HEK293T (cell line): ENCODE measurements at regions not wholly inside any gene's neighbourhood (a gene's known extent, or its start where the extent isn't known, plus 50 kb on each side); places are given as distances from the start of the nearest gene placed in this dataset.

Experiments
- CTCF ChIA-PET: fragments of 350-600 bp; formaldehyde crosslinking; extraction: SDS; loops from one replicate; lab custom pipeline; 2021; ENCODE audit warnings: antibody characterized with exemption, inconsistent platforms; lab: Yijun Ruan, JAX
- POLR2A ChIA-PET: fragments of 350-600 bp; formaldehyde crosslinking; extraction: SDS; loops from one replicate; lab custom pipeline; 2020; ENCODE audit warnings: antibody characterized with exemption, inconsistent platforms; lab: Yijun Ruan, JAX
- DNase-seq: peaks from one replicate; pipeline ENCODE4 v3.0.0; 2012; ENCODE audit warnings: mixed read lengths; ENCODE audit errors: extremely low spot score
- ARNT ChIP-seq: fragments of 450-650 bp; IDR thresholded peaks from 2 replicates; pipeline ENCODE4 v1.6.1; 2017; ENCODE audit warnings: mild to moderate bottlenecking
- BHLHE40 ChIP-seq: fragments of 450-650 bp; IDR thresholded peaks from 2 replicates; pipeline ENCODE4 v1.6.1; 2016; ENCODE audit warnings: mild to moderate bottlenecking, moderate library complexity, borderline replicate concordance
- CTBP1 ChIP-seq: fragments of 450-650 bp; IDR thresholded peaks from 2 replicates; pipeline ENCODE4 v1.6.1; 2016; ENCODE audit warnings: borderline replicate concordance
- ELF4 ChIP-seq: fragments of 450-650 bp; IDR thresholded peaks from 2 replicates; pipeline ENCODE4 v1.6.1; 2017; ENCODE audit warnings: antibody characterized with exemption
- FOXA1 ChIP-seq: fragments of 450-650 bp; IDR thresholded peaks from 2 replicates; pipeline ENCODE4 v1.6.1; 2016; ENCODE audit warnings: mild to moderate bottlenecking
- FOXK2 ChIP-seq: fragments of 450-650 bp; IDR thresholded peaks from 2 replicates; pipeline ENCODE4 v1.6.1; 2016; ENCODE audit warnings: mild to moderate bottlenecking
- FOXM1 ChIP-seq: fragments of 450-650 bp; IDR thresholded peaks from 2 replicates; pipeline ENCODE4 v1.6.1; 2017; ENCODE audit warnings: mild to moderate bottlenecking, borderline replicate concordance
- HDGF ChIP-seq: fragments of 450-650 bp; IDR thresholded peaks from 2 replicates; pipeline ENCODE4 v1.6.1; 2017; ENCODE audit warnings: antibody characterized with exemption, borderline replicate concordance
- L3MBTL2 ChIP-seq: fragments of 450-650 bp; conservative IDR thresholded peaks from 2 replicates; pipeline ENCODE4 v1.6.1; 2016; ENCODE audit warnings: mild to moderate bottlenecking
- LEF1 ChIP-seq: fragments of 450-650 bp; IDR thresholded peaks from 2 replicates; pipeline ENCODE4 v1.6.1; 2017; ENCODE audit warnings: mild to moderate bottlenecking, borderline replicate concordance
- NFRKB ChIP-seq: fragments of 450-650 bp; IDR thresholded peaks from 2 replicates; pipeline ENCODE4 v1.6.1; 2016; ENCODE audit warnings: mild to moderate bottlenecking, moderate library complexity
- PKNOX1 ChIP-seq: fragments of 450-650 bp; IDR thresholded peaks from 2 replicates; pipeline ENCODE4 v1.6.1; 2016
- SP1 ChIP-seq: fragments of 450-650 bp; IDR thresholded peaks from 2 replicates; pipeline ENCODE4 v1.6.1; 2017
- SUZ12 ChIP-seq: fragments of 450-650 bp; IDR thresholded peaks from 2 replicates; pipeline ENCODE4 v1.6.1; 2016; ENCODE audit warnings: mild to moderate bottlenecking
- TARDBP ChIP-seq: fragments of 450-650 bp; IDR thresholded peaks from 2 replicates; pipeline ENCODE4 v1.6.1; 2016
- ZNF384 ChIP-seq: fragments of 450-650 bp; IDR thresholded peaks from 2 replicates; pipeline ENCODE4 v1.6.1; 2016

GRCh38 chr21:15255763-15256162 lies 191.0 kb upstream of the NRIP1 start:
- ChIA-PET POLR2A (no interaction called here), CTCF (no interaction called here)
- TF ChIP-seq FOXA1 (no peak), FOXM1 (no peak), NFRKB (no peak)
- DNase-seq, result no peak

- no peak for TF ChIP-seq ZNF384
- TF ChIP-seq BHLHE40, result no peak
- CTCF ChIA-PET, result no interaction called here
- DNase-seq, result no peak
- POLR2A ChIA-PET, result no interaction called here
Observed at GRCh38 chr21:15256996-15257395, 192.2 kb upstream of the NRIP1 start.

GRCh38 chr21:15257646-15258045 lies 192.8 kb upstream of the NRIP1 start:
- DNase-seq, result no peak
- CTCF ChIA-PET, result no interaction called here
- POLR2A ChIA-PET, result no interaction called here
- no peak for TF ChIP-seq CTBP1
- no peak for TF ChIP-seq L3MBTL2
- TF ChIP-seq NFRKB, result no peak
- TF ChIP-seq HDGF, result no peak
- no peak for TF ChIP-seq ARNT
- TF ChIP-seq SUZ12, result no peak

- TF ChIP-seq LEF1 (no peak), ARNT (no peak), TARDBP (no peak), FOXM1 (no peak), L3MBTL2 (no peak), FOXK2 (no peak), FOXA1 (no peak), SUZ12 (no peak), HDGF (no peak), CTBP1 (no peak), ELF4 (no peak), NFRKB (no peak), ZNF384 (no peak), PKNOX1 (no peak), SP1 (no peak)
- DNase-seq, result no peak
- CTCF ChIA-PET, result no interaction called here
- POLR2A ChIA-PET, result no interaction called here
Observed at GRCh38 chr21:15259824-15260223, 195.0 kb upstream of the NRIP1 start.

GRCh38 chr21:15260604-15261003 lies 195.8 kb upstream of the NRIP1 start:
- DNase-seq, result no peak
- ChIA-PET POLR2A (no interaction called here), CTCF (no interaction called here)
- TF ChIP-seq TARDBP, result no peak
- TF ChIP-seq NFRKB, result no peak
- no peak for TF ChIP-seq L3MBTL2
- no peak for TF ChIP-seq HDGF
- no peak for TF ChIP-seq FOXK2

GRCh38 chr21:15264084-15264665 lies 199.4 kb upstream of the NRIP1 start:
- POLR2A ChIA-PET, result interaction anchor here (1.0 kb wide), 1 partner anchor 199 kb away, joined by 3 read pairs; the partner anchor contains the start of gene NRIP1
- DNase-seq, result no peak
- TF ChIP-seq ARNT (no peak), L3MBTL2 (no peak), LEF1 (no peak), HDGF (no peak), BHLHE40 (no peak), PKNOX1 (no peak), TARDBP (no peak), CTBP1 (no peak), ELF4 (no peak), SP1 (no peak), FOXA1 (no peak), SUZ12 (no peak), ZNF384 (no peak), FOXK2 (no peak), NFRKB (no peak), FOXM1 (no peak)
- CTCF ChIA-PET, result no interaction called here

GRCh38 chr21:15272171-15272570 lies 207.4 kb upstream of the NRIP1 start:
- DNase-seq, result no peak
- TF ChIP-seq SP1 (no peak), PKNOX1 (no peak), HDGF (no peak), ZNF384 (no peak), ARNT (no peak), NFRKB (no peak), SUZ12 (no peak), FOXM1 (no peak), LEF1 (no peak), CTBP1 (no peak), FOXK2 (no peak), L3MBTL2 (no peak), TARDBP (no peak), ELF4 (no peak), FOXA1 (no peak)
- POLR2A ChIA-PET, result no interaction called here
- CTCF ChIA-PET, result no interaction called here
